IMR-90 (cell line): ENCODE measurements at regions not wholly inside any gene's neighbourhood (a gene's known extent, or its start where the extent isn't known, plus 50 kb on each side); places are given as distances from the start of the nearest gene placed in this dataset.

Source experiments
- ATAC-seq: fragments of 200-7000 bp; cut with Tn5 transposase; 2 replicates; pipeline ENCODE4 v1.9.1; 2020; ENCODE audit warnings: low read depth, mild to moderate bottlenecking, moderate library complexity
- BruUV-seq: library from RNA; stranded (reverse); fragments of 400-500 nt; replicated peaks from 2 replicates; lab custom pipeline; 2021; lab: Mats Ljungman, UMichigan
- CTCF ChIA-PET: fragments of 300-600 bp; formaldehyde crosslinking; extraction: SDS; loops from one replicate; lab custom pipeline; 2021; ENCODE audit warnings: antibody characterized with exemption; lab: Yijun Ruan, JAX
- POLR2A ChIA-PET: fragments of 300-600 bp; sonication (Branson Sonifier 250); formaldehyde crosslinking; loops from one replicate; lab custom pipeline; 2022; ENCODE audit warnings: antibody characterized with exemption; ENCODE audit not compliant: unreplicated experiment; lab: Charles Lee
- DNase-seq: peaks from one replicate; pipeline ENCODE4 v3.0.0; 2013
- H2AFZ ChIP-seq: replicated peaks from 2 replicates; pipeline ENCODE3; 2013; ENCODE audit warnings: low read length, mild to moderate bottlenecking; ENCODE audit not compliant: poor library complexity
- H2AK5ac ChIP-seq: 2 replicates; pipeline ENCODE4 v1.6.1; 2013; ENCODE audit warnings: low read depth, low read length, inconsistent platforms
- H2AK9ac ChIP-seq: replicated peaks from 2 replicates; pipeline ENCODE3; 2013; ENCODE audit warnings: mild to moderate bottlenecking, low read depth, low read length, moderate library complexity; ENCODE audit not compliant: poor library complexity
- H2BK120ac ChIP-seq: 2 replicates; pipeline ENCODE4 v1.6.1; 2013; ENCODE audit warnings: low read depth, low read length, inconsistent platforms
- H2BK15ac ChIP-seq: 3 replicates; pipeline ENCODE4 v1.6.1; 2013; ENCODE audit warnings: low read depth, low read length, inconsistent platforms
- H2BK20ac ChIP-seq: 2 replicates; pipeline ENCODE4 v1.6.1; 2013; ENCODE audit warnings: low read depth, mild to moderate bottlenecking, inconsistent platforms, low read length, moderate library complexity
- H2BK5ac ChIP-seq: 2 replicates; pipeline ENCODE4 v1.6.1; 2013; ENCODE audit warnings: mild to moderate bottlenecking, low read depth, low read length, inconsistent platforms; ENCODE audit not compliant: poor library complexity, severe bottlenecking
- H3K14ac ChIP-seq: replicated peaks from 2 replicates; pipeline ENCODE4 v1.6.1; 2013; ENCODE audit warnings: low read depth, low read length, inconsistent platforms
- H3K18ac ChIP-seq: 2 replicates; pipeline ENCODE4 v1.6.1; 2013; ENCODE audit warnings: low read depth, low read length, control low read depth
- H3K23ac ChIP-seq: 2 replicates; pipeline ENCODE4 v1.6.1; 2013; ENCODE audit warnings: low read depth, low read length, inconsistent platforms
- H3K27ac ChIP-seq: 2 replicates; pipeline ENCODE4 v1.5.1; 2013; ENCODE audit warnings: mild to moderate bottlenecking, control low read depth, low read length; ENCODE audit not compliant: insufficient read depth
- H3K27me3 ChIP-seq: 2 replicates; pipeline ENCODE4 v1.6.1; 2013; ENCODE audit warnings: low read length; ENCODE audit not compliant: control insufficient read depth, insufficient read depth
- H3K36me3 ChIP-seq: 2 replicates; pipeline ENCODE4 v1.6.1; 2013; ENCODE audit warnings: low read length, mixed read lengths; ENCODE audit not compliant: control insufficient read depth, insufficient read depth
- H3K4ac ChIP-seq: 2 replicates; pipeline ENCODE4 v1.6.1; 2013; ENCODE audit warnings: low read depth, low read length, inconsistent platforms
- H3K4me1 ChIP-seq: 2 replicates; pipeline ENCODE4 v1.6.1; 2013; ENCODE audit warnings: low read length, mixed read lengths; ENCODE audit not compliant: control insufficient read depth, insufficient read depth
- H3K4me2 ChIP-seq: 2 replicates; pipeline ENCODE4 v1.6.1; 2013; ENCODE audit warnings: low read depth, mild to moderate bottlenecking, control low read depth, low read length, moderate library complexity
- H3K4me3 ChIP-seq: 2 replicates; pipeline ENCODE4 v1.5.1; 2013; ENCODE audit warnings: low read depth, mild to moderate bottlenecking, control low read depth, low read length, moderate library complexity; ENCODE audit not compliant: insufficient read depth
- H3K56ac ChIP-seq: 2 replicates; pipeline ENCODE4 v1.6.1; 2013; ENCODE audit warnings: low read length, inconsistent platforms; ENCODE audit not compliant: insufficient read depth; ENCODE audit errors: extremely low read depth
- H3K79me1 ChIP-seq, 2 experiments: 2 replicates each; pipeline ENCODE4 v1.6.1; 2013; ENCODE audit warnings: low read length in 2 of 2, inconsistent platforms in 1 of 2, low read depth in 1 of 2
- H3K9ac ChIP-seq: 2 replicates; pipeline ENCODE4 v1.6.1; 2013; ENCODE audit warnings: low read depth, low read length, control low read depth
- H3K9me1 ChIP-seq: 2 replicates; pipeline ENCODE4 v1.6.1; 2013; ENCODE audit warnings: low read length, inconsistent platforms; ENCODE audit not compliant: insufficient read depth
- H3K9me3 ChIP-seq: 2 replicates; pipeline ENCODE4 v1.6.1; 2013; ENCODE audit warnings: low read length; ENCODE audit not compliant: control insufficient read depth, insufficient read depth
- H4K20me1 ChIP-seq: 2 replicates; pipeline ENCODE4 v1.6.1; 2013; ENCODE audit warnings: low read length, inconsistent platforms; ENCODE audit not compliant: insufficient read depth
- H4K5ac ChIP-seq: 2 replicates; pipeline ENCODE4 v1.6.1; 2013; ENCODE audit warnings: mild to moderate bottlenecking, low read depth, low read length, control low read depth
- H4K8ac ChIP-seq, 2 experiments: 2 replicates each; pipeline ENCODE4 v1.6.1; 2013; ENCODE audit warnings: low read depth in 2 of 2, low read length in 2 of 2, control low read depth in 1 of 2, inconsistent platforms in 1 of 2
- H4K91ac ChIP-seq: 2 replicates; pipeline ENCODE4 v1.6.1; 2013; ENCODE audit warnings: low read depth, low read length, inconsistent platforms; ENCODE audit not compliant: insufficient read depth
- BHLHE40 ChIP-seq: fragments of 150-350 bp; IDR thresholded peaks from 2 replicates; pipeline ENCODE4 v1.6.1; 2016; ENCODE audit warnings: mild to moderate bottlenecking, low read depth, low read length
- CEBPB ChIP-seq: IDR thresholded peaks from 2 replicates; pipeline ENCODE4 v1.6.1; 2012; ENCODE audit warnings: low read depth, low read length, improper control_type of control experiment
- CHD1 ChIP-seq: IDR thresholded peaks from 2 replicates; pipeline ENCODE4 v1.6.1; 2012; ENCODE audit warnings: low read depth, low read length, improper control_type of control experiment
- CTCF ChIP-seq: conservative IDR thresholded peaks from 2 replicates; pipeline ENCODE4 v1.5.1; 2012; ENCODE audit warnings: mild to moderate bottlenecking, low read depth, low read length, improper control_type of control experiment
- FOS ChIP-seq: fragments of 150-350 bp; IDR thresholded peaks from 2 replicates; pipeline ENCODE4 v1.6.1; 2016; ENCODE audit warnings: low read depth, low read length
- MAFK ChIP-seq: IDR thresholded peaks from 2 replicates; pipeline ENCODE4 v1.6.1; 2012; ENCODE audit warnings: low read depth, low read length, improper control_type of control experiment
- MAZ ChIP-seq: IDR thresholded peaks from 2 replicates; pipeline ENCODE4 v1.6.1; 2012; ENCODE audit warnings: low read depth, mild to moderate bottlenecking, low read length, improper control_type of control experiment, moderate library complexity, borderline replicate concordance
- MXI1 ChIP-seq: IDR thresholded peaks from 2 replicates; pipeline ENCODE4 v1.6.1; 2012; ENCODE audit warnings: low read depth, mild to moderate bottlenecking, low read length, moderate library complexity, borderline replicate concordance
- NFE2L2 ChIP-seq: fragments of 150-350 bp; IDR thresholded peaks from 2 replicates; pipeline ENCODE4 v1.6.1; 2016; ENCODE audit warnings: low read depth, mild to moderate bottlenecking, low read length
- POLR2A ChIP-seq: IDR thresholded peaks from 2 replicates; pipeline ENCODE4 v1.6.1; 2012; ENCODE audit warnings: mild to moderate bottlenecking, low read depth, low read length
- RAD21 ChIP-seq: IDR thresholded peaks from 2 replicates; pipeline ENCODE4 v1.6.1; 2012; ENCODE audit warnings: low read length, improper control_type of control experiment
- RCOR1 ChIP-seq: IDR thresholded peaks from 2 replicates; pipeline ENCODE4 v1.6.1; 2012; ENCODE audit warnings: mild to moderate bottlenecking, low read length, improper control_type of control experiment; ENCODE audit not compliant: insufficient replicate concordance
- RFX5 ChIP-seq: IDR thresholded peaks from 2 replicates; pipeline ENCODE4 v1.8.0; 2012; ENCODE audit warnings: low read depth, mild to moderate bottlenecking, low read length, moderate library complexity
- WGBS, 2 experiments: methylation state at CpG; one replicate each; pipeline versions ENCODE4 v1.1.5 to v1.1.7; 2013; ENCODE audit warnings: missing lambda C conversion rate in 2 of 2; ENCODE audit not compliant: insufficient read length in 1 of 2; ENCODE audit errors: extremely low coverage in 2 of 2; 5-methylcytosine and 5-hydroxymethylcytosine counted together
- dilution Hi-C: fragments of 300-500 bp; cut with HindIII; formaldehyde crosslinking; loops from one replicate; pipeline ENCODE4 v1.14.3; 2018; ENCODE audit warnings: low sequenced_read_pairs; ENCODE audit not compliant: unreplicated experiment
- in situ Hi-C: fragments of 300-500 bp; cut with MboI; formaldehyde crosslinking; loops from 3 replicates; pipeline ENCODE4 v1.14.3; 2019; ENCODE audit warnings: low sequenced_read_pairs, inconsistent platforms, mixed read lengths
- intact Hi-C: fragments of 100-400 bp; cut with micrococcal nuclease; formaldehyde crosslinking; loops from 2 replicates; pipeline ENCODE4 v1.10.0; 2022
- TF ChIP-seq, protein P1 (sequence below): fragments of 150-350 bp; IDR thresholded peaks from 2 replicates; pipeline ENCODE4 v1.6.1; 2016; ENCODE audit warnings: low read depth, mild to moderate bottlenecking, low read length, moderate library complexity, borderline replicate concordance

DNA sequence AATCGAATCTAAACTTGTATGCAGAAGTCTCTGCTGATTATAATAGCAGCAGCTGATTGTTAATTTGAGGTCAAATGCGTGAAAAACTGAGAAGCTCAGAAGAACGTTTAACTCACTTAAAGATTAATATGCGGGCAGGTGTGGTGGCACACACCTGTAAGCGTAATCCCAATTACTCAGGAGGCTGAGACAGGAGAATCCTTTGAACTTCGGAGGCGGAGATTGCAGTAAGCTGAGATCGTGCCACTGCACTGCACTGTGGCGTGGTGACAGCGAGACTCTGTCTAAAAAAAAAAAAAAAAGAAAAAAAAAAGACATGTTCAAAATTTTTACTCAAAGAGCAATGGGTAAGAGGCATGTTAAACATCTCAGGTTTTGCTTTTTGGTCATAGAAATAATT is 1370.8 kb downstream of the GRIK2 start:
- CTCF ChIA-PET: no interaction called here

More for the DNA sequence above, 1370.8 kb downstream of the GRIK2 start:
- dilution Hi-C loops: no loop called here
- Histone ChIP-seq H4K5ac (no peak overlapping the region), H3K27me3 (no peaks in the 10 kb centered on the region), H3K14ac (no peak overlapping the region), H4K8ac (no peak overlapping the region), H2BK5ac (no peak overlapping the region), H3K23ac (no peak overlapping the region), H2AK5ac (no peak overlapping the region), H3K9me3 (no peaks in the 10 kb centered on the region), H3K79me1 (no peaks in the 10 kb centered on the region), H3K9ac (no peak overlapping the region), H4K91ac (no peak overlapping the region), H2AK9ac (no peak overlapping the region), H3K4me1 (no peaks in the 10 kb centered on the region), H3K18ac (no peak overlapping the region), H4K20me1 (no peaks in the 10 kb centered on the region), H3K9me1 (no peaks in the 10 kb centered on the region), H3K4me2 (no peak overlapping the region), H3K4me3 (no peak overlapping the region), H3K36me3 (no peaks in the 10 kb centered on the region), H3K27ac (no peak overlapping the region), H3K4ac (no peak overlapping the region), H3K56ac (no peak overlapping the region), H2BK120ac (no peak overlapping the region), H2BK15ac (no peak overlapping the region), H2BK20ac (no peak overlapping the region), H2AFZ (no peak overlapping the region)
- BruUV-seq: no TSS peak
- no peak for DNase-seq
- in situ Hi-C loops: no loop called here
- no peak for ATAC-seq
- intact Hi-C loops: no loop called here
- WGBS, 2 experiments: 100% methylated on average over 1 of the region's 10 CpGs; no CpG with 5 or more reads in 1 of the 2 experiments
- TF ChIP-seq MXI1 (no peak), FOS (no peak), CEBPB (no peak), BHLHE40 (no peak), RAD21 (no peak), RFX5 (no peak), CTCF (no peak), MAFK (no peak), NFE2L2 (no peak), MAZ (no peak), POLR2A (no peak), RCOR1 (no peak), CHD1 (no peak)
- TF ChIP-seq, protein P1, sequence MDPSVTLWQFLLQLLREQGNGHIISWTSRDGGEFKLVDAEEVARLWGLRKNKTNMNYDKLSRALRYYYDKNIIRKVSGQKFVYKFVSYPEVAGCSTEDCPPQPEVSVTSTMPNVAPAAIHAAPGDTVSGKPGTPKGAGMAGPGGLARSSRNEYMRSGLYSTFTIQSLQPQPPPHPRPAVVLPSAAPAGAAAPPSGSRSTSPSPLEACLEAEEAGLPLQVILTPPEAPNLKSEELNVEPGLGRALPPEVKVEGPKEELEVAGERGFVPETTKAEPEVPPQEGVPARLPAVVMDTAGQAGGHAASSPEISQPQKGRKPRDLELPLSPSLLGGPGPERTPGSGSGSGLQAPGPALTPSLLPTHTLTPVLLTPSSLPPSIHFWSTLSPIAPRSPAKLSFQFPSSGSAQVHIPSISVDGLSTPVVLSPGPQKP: no peak
- POLR2A ChIA-PET: no interaction called here
